GM12878 (cell line): ENCODE measurements at regions not wholly inside any gene's neighbourhood (a gene's known extent, or its start where the extent isn't known, plus 50 kb on each side); places are given as distances from the start of the nearest gene placed in this dataset.

Source experiments
- ATAC-seq: fragments of 200-7000 bp; cut with Tn5 transposase; 3 replicates; pipeline ENCODE4 v1.9.1; 2020; ENCODE audit warnings: mild to moderate bottlenecking, moderate library complexity
- BruUV-seq: library from RNA; stranded (reverse); fragments of 400-500 nt; replicated peaks from 2 replicates; lab custom pipeline; 2021; lab: Mats Ljungman, UMichigan
- CTCF ChIA-PET: fragments of 300-600 bp; sonication (Branson Sonifier 250); formaldehyde crosslinking; extraction: SDS; loops from one replicate; lab custom pipeline; 2021; ENCODE audit warnings: inconsistent platforms; lab: Yijun Ruan, JAX
- POLR2A ChIA-PET: fragments of 350-600 bp; formaldehyde crosslinking; extraction: SDS; loops from one replicate; lab custom pipeline; 2021; ENCODE audit warnings: inconsistent platforms; lab: Charles Lee
- RAD21 ChIA-PET: fragments of 300-600 bp; sonication (Branson Sonifier 250); formaldehyde crosslinking; loops from one replicate; lab custom pipeline; 2023; ENCODE audit warnings: antibody characterized with exemption; ENCODE audit not compliant: unreplicated experiment; lab: Charles Lee
- SMC1A ChIA-PET: fragments of 300-600 bp; sonication (Branson Sonifier 250); formaldehyde crosslinking; loops from one replicate; lab custom pipeline; 2023; ENCODE audit not compliant: unreplicated experiment, uncharacterized antibody; lab: Charles Lee
- DNase-seq: peaks from one replicate; pipeline ENCODE4 v3.0.0-alpha.2; 2011; ENCODE audit warnings: low read depth, low spot score
- FAIRE-seq: peaks from 3 replicates; lab custom pipeline; 2011; peaks lifted over from hg19 to GRCh38; lab: Jason Lieb, UNC
- H2AFZ ChIP-seq: 2 replicates; pipeline ENCODE4 v1.6.0; 2011; ENCODE audit warnings: low read depth, low read length, control low read depth; ENCODE audit not compliant: control insufficient read depth
- H3K27ac ChIP-seq: 2 replicates; pipeline ENCODE4 v1.5.1; 2011; ENCODE audit warnings: control low read depth; ENCODE audit not compliant: control insufficient read depth, insufficient read depth
- H3K27me3 ChIP-seq, 2 experiments: replicated peaks in 1 of 2; 2 replicates each; pipeline versions ENCODE4 v1.6.0 to v1.6.1; 2011; ENCODE audit warnings: low read length in 1 of 2; ENCODE audit not compliant: control insufficient read depth in 2 of 2, insufficient read depth in 2 of 2
- H3K36me3 ChIP-seq, 2 experiments: 2 replicates each; pipeline ENCODE4 v1.5.1; 2011; ENCODE audit warnings: low read length in 1 of 2; ENCODE audit not compliant: control insufficient read depth in 2 of 2, insufficient read depth in 2 of 2
- H3K4me1 ChIP-seq: 2 replicates; pipeline ENCODE4 v1.6.1; 2011; ENCODE audit warnings: mild to moderate bottlenecking, low read length, moderate library complexity, mixed read lengths; ENCODE audit not compliant: control insufficient read depth, insufficient read depth
- H3K4me2 ChIP-seq: 2 replicates; pipeline ENCODE4 v1.6.0; 2011; ENCODE audit warnings: control low read depth; ENCODE audit not compliant: control insufficient read depth, insufficient read depth
- H3K4me3 ChIP-seq: fragments of 200-600 bp; sonication (generic); 2 replicates; pipeline ENCODE4 v1.5.1; 2016
- H3K79me2 ChIP-seq: 2 replicates; pipeline ENCODE4 v1.6.0; 2011; ENCODE audit warnings: low read length; ENCODE audit not compliant: control insufficient read depth, insufficient read depth
- H3K9ac ChIP-seq: 2 replicates; pipeline ENCODE4 v1.8.0; 2011; ENCODE audit warnings: low read length, control low read depth, mixed read lengths; ENCODE audit not compliant: control insufficient read depth, insufficient read depth
- H3K9me3 ChIP-seq: replicated peaks from 3 replicates; pipeline ENCODE4 v1.5.1; 2011; ENCODE audit warnings: mild to moderate bottlenecking, low read length; ENCODE audit not compliant: control insufficient read depth, insufficient read depth
- H4K20me1 ChIP-seq: 2 replicates; pipeline ENCODE4 v1.6.0; 2011; ENCODE audit not compliant: control insufficient read depth, insufficient read depth
- BHLHE40 ChIP-seq, 2 experiments: fragments of 450-650 bp in 1 of 2; IDR thresholded peaks; 2 replicates each; pipeline ENCODE4 v1.6.1; 2011 to 2017; ENCODE audit warnings: low read depth in 2 of 2, borderline replicate concordance in 1 of 2, improper control_type of control experiment in 1 of 2, low read length in 1 of 2, mild to moderate bottlenecking in 1 of 2
- FOS ChIP-seq: IDR thresholded peaks from 3 replicates; pipeline ENCODE4 v1.6.1; 2011; ENCODE audit warnings: borderline replicate concordance; ENCODE audit not compliant: insufficient read length; ENCODE audit errors: extremely low read depth
- JUND ChIP-seq: IDR thresholded peaks from 2 replicates; pipeline ENCODE4 v1.6.1; 2012; ENCODE audit warnings: low read depth, mild to moderate bottlenecking, low read length, improper control_type of control experiment, moderate library complexity
- MAX ChIP-seq: IDR thresholded peaks from 2 replicates; pipeline ENCODE4 v1.6.1; 2012; ENCODE audit warnings: low read depth, low read length, improper control_type of control experiment
- NFIC ChIP-seq: IDR thresholded peaks from 2 replicates; pipeline ENCODE4 v1.6.1; 2012; ENCODE audit warnings: low read depth, mild to moderate bottlenecking, inconsistent platforms, low read length, moderate library complexity
- NFYA ChIP-seq: IDR thresholded peaks from 2 replicates; pipeline ENCODE4 v1.6.1; 2011; ENCODE audit warnings: low read depth, mild to moderate bottlenecking, low read length, improper control_type of control experiment, borderline replicate concordance
- PAX5 ChIP-seq: IDR thresholded peaks from 2 replicates; pipeline ENCODE4 v1.6.1; 2011; ENCODE audit warnings: low read depth, low read length, borderline replicate concordance
- PKNOX1 ChIP-seq: fragments of 450-650 bp; IDR thresholded peaks from 2 replicates; pipeline ENCODE4 v1.6.1; 2016; ENCODE audit warnings: mild to moderate bottlenecking
- POLR2AphosphoS2 ChIP-seq: IDR thresholded peaks from 2 replicates; pipeline ENCODE4 v1.6.1; 2011; ENCODE audit warnings: low read depth, mild to moderate bottlenecking, low read length, improper control_type of control experiment, moderate library complexity
- POU2F2 ChIP-seq: IDR thresholded peaks from 3 replicates; pipeline ENCODE4 v1.6.1; 2011; ENCODE audit warnings: low read depth, mild to moderate bottlenecking, low read length, borderline replicate concordance
- RAD21 ChIP-seq: IDR thresholded peaks from 2 replicates; pipeline ENCODE4 v1.6.1; 2011; ENCODE audit warnings: mild to moderate bottlenecking, low read depth, low read length, moderate library complexity; ENCODE audit not compliant: insufficient read depth
- RBBP5 ChIP-seq: fragments of 200-600 bp; sonication (generic); conservative IDR thresholded peaks from 2 replicates; pipeline ENCODE4 v1.6.1; 2016
- RCOR1 ChIP-seq: conservative IDR thresholded peaks from 2 replicates; pipeline ENCODE4 v1.6.1; 2012; ENCODE audit warnings: low read depth, low read length, improper control_type of control experiment
- SMAD1 ChIP-seq: fragments of 450-650 bp; IDR thresholded peaks from 2 replicates; pipeline ENCODE4 v1.6.1; 2018; ENCODE audit warnings: mild to moderate bottlenecking, low read depth; ENCODE audit not compliant: partially characterized antibody
- SRF ChIP-seq, 2 experiments: IDR thresholded peaks; 2 replicates each; pipeline ENCODE4 v1.6.1; 2011; ENCODE audit warnings: low read depth in 2 of 2, low read length in 2 of 2, mild to moderate bottlenecking in 1 of 2, moderate library complexity in 1 of 2
- SUPT20H ChIP-seq: IDR thresholded peaks from 2 replicates; pipeline ENCODE4 v1.6.1; 2011; ENCODE audit warnings: low read depth, mild to moderate bottlenecking, low read length, moderate library complexity, borderline replicate concordance; ENCODE audit not compliant: control insufficient read depth
- ZBTB11 ChIP-seq: fragments of 450-650 bp; formaldehyde crosslinking; IDR thresholded peaks from 2 replicates; pipeline ENCODE4 v1.5.0; 2022; ENCODE audit warnings: mild to moderate bottlenecking, missing genetic modification characterization
- ZNF24 ChIP-seq: fragments of 450-650 bp; IDR thresholded peaks from 2 replicates; pipeline ENCODE4 v1.6.1; 2017; ENCODE audit warnings: antibody characterized with exemption, mild to moderate bottlenecking
- ZNF384 ChIP-seq: IDR thresholded peaks from 2 replicates; pipeline ENCODE4 v1.6.1; 2012; ENCODE audit warnings: low read depth, mild to moderate bottlenecking, low read length, improper control_type of control experiment, borderline replicate concordance
- WGBS: methylation state at CpG from one replicate; pipeline ENCODE4 v1.1.6; 2016; ENCODE audit warnings: low lambda C conversion rate; ENCODE audit not compliant: insufficient replicate concordance, insufficient coverage; ENCODE audit errors: missing lambda C conversion rate; 5-methylcytosine and 5-hydroxymethylcytosine counted together
- in situ Hi-C: fragments of 300-500 bp; cut with MboI; formaldehyde crosslinking; loops from 9 replicates; pipeline ENCODE4 v1.14.3; 2018; ENCODE audit warnings: mixed read lengths
- intact Hi-C: fragments of 100-400 bp; cut with micrococcal nuclease; formaldehyde crosslinking; loops from one replicate; pipeline ENCODE4 v1.14.2; 2022; ENCODE audit not compliant: unreplicated experiment

- ChIA-PET CTCF (no interaction called here), POLR2A (no interaction called here), RAD21 (no interaction called here), SMC1A (no interaction called here)
- H3K36me3 ChIP-seq = no peaks in the 10 kb centered on the region
- no peak overlapping the region for H3K27ac ChIP-seq
- no TSS peak for BruUV-seq
- H3K9me3 ChIP-seq = no peaks in the 10 kb centered on the region
- in situ Hi-C loops (no loop called here), intact Hi-C loops (no loop called here)
- WGBS = 1% methylated on average over 4 of the region's 4 CpGs
- no peak overlapping the region for H3K9ac ChIP-seq
- FAIRE-seq (no peak), DNase-seq (no peak), ATAC-seq (no peak)
- H3K4me1 ChIP-seq = no peaks in the 10 kb centered on the region
- no peaks in the 10 kb centered on the region for H3K27me3 ChIP-seq
- no peak overlapping the region for H3K4me3 ChIP-seq
- H2AFZ ChIP-seq = no peak overlapping the region
- no peaks in the 10 kb centered on the region for H3K79me2 ChIP-seq
- no peaks in the 10 kb centered on the region for H4K20me1 ChIP-seq
- H3K4me2 ChIP-seq = no peak overlapping the region
- no peak for TF ChIP-seq SMAD1
- TF ChIP-seq POLR2AphosphoS2 = no peak
- no peak for TF ChIP-seq RCOR1
- no peak for TF ChIP-seq RAD21
- no peak for TF ChIP-seq ZNF24
- TF ChIP-seq BHLHE40 (IDR thresholded peaks at IDR 0.05; ENCODE audit: borderline replicate concordance in 1 of 2, low read depth in 2 of 2, low read length in 1 of 2) = no peak
- no peak for TF ChIP-seq FOS
- no peak for TF ChIP-seq SRF (IDR thresholded peaks at IDR 0.05; ENCODE audit: low read depth in 2 of 2, low read length in 2 of 2)
- TF ChIP-seq JUND = no peak
- no peak for TF ChIP-seq NFIC
- no peak for TF ChIP-seq RBBP5
- no peak for TF ChIP-seq NFYA
- TF ChIP-seq POU2F2 = no peak
- no peak for TF ChIP-seq SUPT20H
- TF ChIP-seq MAX = no peak
- no peak for TF ChIP-seq ZBTB11
- TF ChIP-seq PAX5 = no peak
- TF ChIP-seq ZNF384 = no peak
- no peak for TF ChIP-seq PKNOX1
Measured at GRCh38 chr6:142008016-142008735, 124.5 kb upstream of the GJE1 start.
